Right cardiac atrium (tissue), 5 donors: ENCODE measurements at regions not wholly inside any gene's neighbourhood (a gene's known extent, or its start where the extent isn't known, plus 50 kb on each side); places are given as distances from the start of the nearest gene placed in this dataset.
A peak's percentile ranks its signal among the peaks of the same experiment; 100 is the strongest.

ENCODE experiments used
- ATAC-seq, 2 donors: fragments of 200-7000 bp; cut with Tn5 transposase; one replicate each; pipeline versions ENCODE4 v1.8.0 to v1.9.1; 2020; ENCODE audit warnings: moderate library complexity in 2 of 2, mild to moderate bottlenecking in 1 of 2
- DNase-seq, 3 donors: peaks; one replicate each; pipeline ENCODE4 v3.0.0-alpha.2; 2020
- H3K27ac ChIP-seq: one replicate; pipeline ENCODE4 v1.5.1; 2013; ENCODE audit warnings: mild to moderate bottlenecking, low read length, control low read depth, moderate library complexity
- H3K27me3 ChIP-seq: one replicate; pipeline ENCODE4 v1.6.1; 2013; ENCODE audit not compliant: control insufficient read depth, insufficient read depth
- H3K4me1 ChIP-seq: one replicate; pipeline ENCODE4 v1.6.1; 2013; ENCODE audit warnings: low read length; ENCODE audit not compliant: control insufficient read depth, insufficient read depth
- H3K4me3 ChIP-seq: one replicate; pipeline ENCODE4 v1.5.1; 2013; ENCODE audit warnings: low read length, control low read depth
- H3K9me3 ChIP-seq: one replicate; pipeline ENCODE4 v1.6.1; 2013; ENCODE audit warnings: low read length; ENCODE audit not compliant: control insufficient read depth
- WGBS: extraction: QIAGEN DNeasy Blood & Tissue Kit; methylation state at CpG from one replicate; pipeline ENCODE4 v1.1.7; 2013; 5-methylcytosine and 5-hydroxymethylcytosine counted together
- intact Hi-C, 4 donors: fragments of 100-400 bp; cut with DNase I; formaldehyde crosslinking; loops; one replicate each; pipeline versions ENCODE4 v1.11.0 to v1.14.0; 2022 to 2023
- donor health status: healthy with polysubstance abuse.
- donor health status: DM: no; HTN: yes; CAD: no.
- donor health status: DM: no; HTN: no; CAD: no.
- donor health status: DM: no; HTN: yes; CAD: no; lungs with severe emphysema.
- donor health status: DM: yes; HTN: yes; CAD: no.

- Histone ChIP-seq H3K4me3 (no peak overlapping the region), H3K27ac (no peak overlapping the region), H3K27me3 (no peaks in the 10 kb centered on the region), H3K4me1 (no peaks in the 10 kb centered on the region), H3K9me3 (no peaks in the 10 kb centered on the region)
- ATAC-seq = peak; percentile 14 to 48
- intact Hi-C loops = loop anchor here in 3 of 4 donors (5.0 to 10.0 kb wide), 3 partner anchors 783 to 906 kb away; no protein-coding TSS in a partner anchor
- WGBS = 59% methylated on average over 15 of the region's 15 CpGs
- DNase-seq = peak in 2 of 3 donors; percentile 41 to 69
Observed at GRCh38 chr15:69578787-69579583, 126.4 kb downstream of the RPLP1 start.

- ATAC-seq (no peak), DNase-seq (no peak)
- Histone ChIP-seq H3K9me3 (no peaks in the 10 kb centered on the region), H3K4me3 (no peak overlapping the region), H3K27ac (no peak overlapping the region), H3K4me1 (no peaks in the 10 kb centered on the region), H3K27me3 (no peaks in the 10 kb centered on the region)
- 76% methylated on average over 7 of the region's 7 CpGs for WGBS
- intact Hi-C loops = loop anchor here in 3 of 4 donors (5.0 to 10.0 kb wide), 3 partner anchors 782 to 905 kb away; no protein-coding TSS in a partner anchor
Observed at GRCh38 chr15:69579950-69580618, 127.5 kb downstream of the RPLP1 start.

- H3K4me1 ChIP-seq = no peaks in the 10 kb centered on the region
- no peak overlapping the region for H3K27ac ChIP-seq
- intact Hi-C loops = no loop called here
- no peak overlapping the region for H3K4me3 ChIP-seq
- no peaks in the 10 kb centered on the region for H3K9me3 ChIP-seq
- ATAC-seq (no peak), DNase-seq (no peak)
- no peaks in the 10 kb centered on the region for H3K27me3 ChIP-seq
- 55% methylated on average over 3 of the region's 3 CpGs for WGBS
Observed at GRCh38 chr15:69583626-69584025, 131.0 kb downstream of the RPLP1 start.

GRCh38 chr15:69585937-69586336 is 133.3 kb downstream of the RPLP1 start:
- DNase-seq = no peak
- ATAC-seq = no peak
- 65% methylated on average over 3 of the region's 3 CpGs for WGBS
- H3K4me3 ChIP-seq = no peak overlapping the region
- intact Hi-C loops = no loop called here
- no peaks in the 10 kb centered on the region for H3K27me3 ChIP-seq
- no peaks in the 10 kb centered on the region for H3K4me1 ChIP-seq
- H3K9me3 ChIP-seq = no peaks in the 10 kb centered on the region
- no peak overlapping the region for H3K27ac ChIP-seq

- Histone ChIP-seq H3K27ac (no peak overlapping the region), H3K9me3 (no peaks in the 10 kb centered on the region), H3K27me3 (no peaks in the 10 kb centered on the region), H3K4me3 (no peak overlapping the region), H3K4me1 (no peaks in the 10 kb centered on the region)
- 93% methylated on average over 9 of the region's 9 CpGs for WGBS
- peak in 1 of 3 donors; percentile 42 for DNase-seq
- intact Hi-C loops = no loop called here
- no peak for ATAC-seq
Observed at GRCh38 chr15:69586721-69587120, 134.1 kb downstream of the RPLP1 start.

GRCh38 chr15:69587723-69588426 is 135.3 kb downstream of the RPLP1 start:
- no peaks in the 10 kb centered on the region for H3K27me3 ChIP-seq
- DNase-seq (no peak), ATAC-seq (peak in 1 of 2 donors; percentile 67)
- peak overlapping the region; percentile 48 for H3K27ac ChIP-seq
- no peaks in the 10 kb centered on the region for H3K4me1 ChIP-seq
- no peak overlapping the region for H3K4me3 ChIP-seq
- WGBS = 55% methylated on average over 4 of the region's 4 CpGs
- H3K9me3 ChIP-seq = no peaks in the 10 kb centered on the region
- intact Hi-C loops = no loop called here

GRCh38 chr15:69590201-69590710 is 137.6 kb downstream of the RPLP1 start:
- ATAC-seq = no peak
- 81% methylated on average over 8 of the region's 8 CpGs for WGBS
- intact Hi-C loops = loop anchor here in 1 of 4 donors (10.0 kb wide), 1 partner anchor 505 kb away; the partner anchor contains the start of gene TLE3

GRCh38 chr15:69590932-69591524 is 138.4 kb downstream of the RPLP1 start:
- no peaks in the 10 kb centered on the region for H3K9me3 ChIP-seq
- no peak overlapping the region for H3K4me3 ChIP-seq
- no peak overlapping the region for H3K27ac ChIP-seq
- ATAC-seq (no peak), DNase-seq (no peak)
- H3K4me1 ChIP-seq = peaks cover 16% of the 10 kb centered on the region
- H3K27me3 ChIP-seq = no peaks in the 10 kb centered on the region
- 96% methylated on average over 5 of the region's 5 CpGs for WGBS
- intact Hi-C loops = loop anchor here in 1 of 4 donors (10.0 kb wide), 1 partner anchor 504 kb away; the partner anchor contains the start of gene TLE3

More at GRCh38 chr15:69590201-69590710, 137.6 kb downstream of the RPLP1 start:
- peaks cover 8% of the 10 kb centered on the region for H3K4me1 ChIP-seq
- no peak overlapping the region for H3K4me3 ChIP-seq
- no peak for DNase-seq
- H3K27ac ChIP-seq = no peak overlapping the region
- no peaks in the 10 kb centered on the region for H3K27me3 ChIP-seq
- no peaks in the 10 kb centered on the region for H3K9me3 ChIP-seq

GRCh38 chr15:69591905-69592508 is 139.4 kb downstream of the RPLP1 start:
- Histone ChIP-seq H3K4me1 (peaks cover 20% of the 10 kb centered on the region), H3K9me3 (no peaks in the 10 kb centered on the region), H3K4me3 (no peak overlapping the region), H3K27me3 (no peaks in the 10 kb centered on the region), H3K27ac (no peak overlapping the region)
- no peak for ATAC-seq
- 87% methylated on average over 4 of the region's 4 CpGs for WGBS
- DNase-seq = no peak
- intact Hi-C loops = loop anchor here in 1 of 4 donors (10.0 kb wide), 1 partner anchor 503 kb away; the partner anchor contains the start of gene TLE3

GRCh38 chr15:69592954-69593353 is 140.3 kb downstream of the RPLP1 start:
- ATAC-seq (no peak), DNase-seq (no peak)
- no peaks in the 10 kb centered on the region for H3K9me3 ChIP-seq
- intact Hi-C loops = loop anchor here in 1 of 4 donors (10.0 kb wide), 1 partner anchor 502 kb away; the partner anchor contains the start of gene TLE3
- peaks cover 20% of the 10 kb centered on the region for H3K4me1 ChIP-seq
- 80% methylated on average over 2 of the region's 2 CpGs for WGBS
- no peak overlapping the region for H3K27ac ChIP-seq
- no peak overlapping the region for H3K4me3 ChIP-seq
- H3K27me3 ChIP-seq = no peaks in the 10 kb centered on the region
